Endothelial cell (in vitro differentiated cells): ENCODE measurements at regions not wholly inside any gene's neighbourhood (a gene's known extent, or its start where the extent isn't known, plus 50 kb on each side); places are given as distances from the start of the nearest gene placed in this dataset.

Source experiments
- DNase-seq: peaks from one replicate; pipeline ENCODE4 v3.0.0; 2021; ENCODE audit warnings: low spot score
- H3K27ac Mint-ChIP-seq: one replicate; pipeline ENCODE4 v1.8.0; 2021; ENCODE audit warnings: mixed read lengths, inconsistent platforms; ENCODE audit not compliant: unreplicated experiment
- H3K27me3 Mint-ChIP-seq: one replicate; pipeline ENCODE4 v1.8.0; 2021; ENCODE audit warnings: mild to moderate bottlenecking, moderate library complexity, mixed read lengths, inconsistent platforms; ENCODE audit not compliant: unreplicated experiment
- H3K36me3 Mint-ChIP-seq: one replicate; pipeline ENCODE4 v1.8.0; 2021; ENCODE audit warnings: mild to moderate bottlenecking, low read depth, mixed read lengths, inconsistent platforms; ENCODE audit not compliant: unreplicated experiment
- H3K4me1 Mint-ChIP-seq: one replicate; pipeline ENCODE4 v1.8.0; 2021; ENCODE audit warnings: mild to moderate bottlenecking, mixed read lengths, inconsistent platforms; ENCODE audit not compliant: unreplicated experiment
- H3K4me3 Mint-ChIP-seq: one replicate; pipeline ENCODE4 v1.8.0; 2021; ENCODE audit warnings: mild to moderate bottlenecking, mixed read lengths, inconsistent platforms; ENCODE audit not compliant: unreplicated experiment
- H3K9me3 Mint-ChIP-seq: one replicate; pipeline ENCODE4 v1.8.0; 2021; ENCODE audit warnings: mixed read lengths, inconsistent platforms; ENCODE audit not compliant: unreplicated experiment
- CTCF ChIP-seq: fragments of 200-600 bp; sonication (generic); IDR thresholded peaks from one replicate; pipeline ENCODE4 v1.5.0; 2021; ENCODE audit warnings: antibody characterized with exemption; ENCODE audit not compliant: unreplicated experiment

GRCh38 chr3:72571638-72572114, 276.6 kb downstream of the SHQ1 start:
- no peak for DNase-seq
- no peak overlapping the region for H3K4me3 Mint-ChIP-seq
- H3K4me1 Mint-ChIP-seq, result peaks cover 30% of the 10 kb centered on the region
- no peaks in the 10 kb centered on the region for H3K36me3 Mint-ChIP-seq
- peak overlapping the region; percentile 88 for H3K27ac Mint-ChIP-seq
- no peaks in the 10 kb centered on the region for H3K27me3 Mint-ChIP-seq
- TF ChIP-seq CTCF, result no peak
- no peaks in the 10 kb centered on the region for H3K9me3 Mint-ChIP-seq

- no peak for DNase-seq
- Mint-ChIP-seq H3K27me3 (no peaks in the 10 kb centered on the region), H3K9me3 (no peaks in the 10 kb centered on the region), H3K36me3 (no peaks in the 10 kb centered on the region), H3K27ac (no peak overlapping the region), H3K4me1 (peaks cover 30% of the 10 kb centered on the region), H3K4me3 (no peak overlapping the region)
- no peak for TF ChIP-seq CTCF
Observed at GRCh38 chr3:72571052-72571451, 277.2 kb downstream of the SHQ1 start.

GRCh38 chr3:72569754-72570440, 278.3 kb downstream of the SHQ1 start:
- Mint-ChIP-seq H3K4me3 (no peak overlapping the region), H3K36me3 (no peaks in the 10 kb centered on the region), H3K27ac (no peak overlapping the region), H3K4me1 (peaks cover 33% of the 10 kb centered on the region), H3K9me3 (no peaks in the 10 kb centered on the region), H3K27me3 (no peaks in the 10 kb centered on the region)
- TF ChIP-seq CTCF, result no peak
- no peak for DNase-seq

- Mint-ChIP-seq H3K9me3 (no peaks in the 10 kb centered on the region), H3K4me3 (no peak overlapping the region), H3K4me1 (peaks cover 30% of the 10 kb centered on the region), H3K27ac (no peak overlapping the region), H3K36me3 (no peaks in the 10 kb centered on the region), H3K27me3 (no peaks in the 10 kb centered on the region)
- DNase-seq, result no peak
- TF ChIP-seq CTCF, result no peak
Observed at GRCh38 chr3:72568083-72568482, 280.2 kb downstream of the SHQ1 start.

GRCh38 chr3:72567474-72567873, 280.8 kb downstream of the SHQ1 start:
- Mint-ChIP-seq H3K27me3 (no peaks in the 10 kb centered on the region), H3K4me3 (no peak overlapping the region), H3K4me1 (peaks cover 24% of the 10 kb centered on the region)

More at GRCh38 chr3:72567474-72567873, 280.8 kb downstream of the SHQ1 start:
- H3K27ac Mint-ChIP-seq, result no peak overlapping the region
- H3K36me3 Mint-ChIP-seq, result no peaks in the 10 kb centered on the region
- no peaks in the 10 kb centered on the region for H3K9me3 Mint-ChIP-seq
- DNase-seq, result no peak
- no peak for TF ChIP-seq CTCF
